Putamen (tissue), 1 donor: ENCODE measurements at regions not wholly inside any gene's neighbourhood (a gene's known extent, or its start where the extent isn't known, plus 50 kb on each side); places are given as distances from the start of the nearest gene placed in this dataset.
"Not testable (repeated sequence)": the region's sequence is repeated elsewhere in the genome, so short reads cannot be mapped to it uniquely, and the experiment has no call there.

Experiments
- DNase-seq: peaks from one replicate; pipeline ENCODE4 v3.0.0-alpha.2; 2016; ENCODE audit warnings: low spot score

- DNase-seq, result no peak
Observed at GRCh38 chr5:152178350-152178699, 226.8 kb downstream of the NMUR2 start.

DNA sequence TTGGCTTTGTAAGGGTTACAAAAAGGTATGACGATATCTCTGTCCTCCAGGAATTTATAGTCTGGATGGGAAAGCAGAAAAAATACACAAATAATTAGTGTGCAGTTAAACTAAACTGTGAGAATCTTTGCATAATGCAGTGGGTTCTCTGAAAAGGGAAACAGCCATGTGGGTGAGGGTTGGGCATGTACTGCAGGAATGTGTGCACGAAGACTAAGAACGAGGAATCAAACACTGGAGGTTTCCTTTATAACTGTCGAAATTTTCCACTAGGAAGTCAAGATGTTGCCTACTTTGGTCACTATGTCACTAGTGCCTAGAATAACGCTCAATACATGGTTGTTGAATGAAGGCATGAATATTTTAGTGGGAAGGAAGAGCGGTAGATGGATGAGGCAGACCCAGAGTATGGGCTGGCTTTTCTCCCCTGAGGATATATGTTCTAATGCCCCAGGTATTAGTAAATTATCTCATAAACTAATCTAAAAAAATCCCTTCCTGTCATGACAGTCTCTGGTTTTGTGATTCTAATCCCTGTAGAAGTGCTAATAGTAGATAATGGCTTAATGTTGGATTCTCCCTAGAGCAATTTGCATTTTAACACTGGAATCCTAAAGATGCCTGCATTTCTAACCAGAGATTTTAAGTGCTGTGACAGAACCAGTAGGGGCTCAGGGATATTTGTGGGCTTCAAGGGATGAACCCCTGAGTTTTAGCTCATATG is 227.3 kb downstream of the NMUR2 start:
- DNase-seq, result no peak

DNA sequence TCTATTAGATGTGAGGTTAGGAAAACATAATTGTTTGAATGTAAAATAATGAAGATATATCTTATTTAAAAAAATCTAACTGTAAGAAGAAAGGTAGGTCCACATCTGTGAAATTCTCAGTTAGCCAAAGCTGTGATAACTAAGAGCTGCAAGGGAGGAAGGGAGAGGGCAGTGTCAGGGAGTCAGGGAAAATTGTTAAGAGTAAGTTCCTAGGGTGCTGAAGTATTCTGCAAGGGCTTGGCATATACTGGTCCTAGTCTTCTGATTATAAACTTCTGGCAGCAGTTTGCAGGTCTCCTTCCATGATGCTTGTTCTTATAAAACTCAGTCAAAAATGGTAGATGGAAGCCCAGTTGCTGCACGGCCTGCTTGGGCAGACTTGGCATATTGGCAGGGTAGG is 233.2 kb downstream of the NMUR2 start:
- no peak for DNase-seq

GRCh38 chr5:152170350-152170749 is 234.7 kb downstream of the NMUR2 start:
- no peak for DNase-seq

- DNase-seq, result no peak
Observed at GRCh38 chr5:152164860-152165259, 240.2 kb upstream of the GLRA1 start.

- not testable (repeated sequence) for DNase-seq
Observed at GRCh38 chr5:152159894-152160293, 235.2 kb upstream of the GLRA1 start.

GRCh38 chr5:152154452-152154851 is 229.8 kb upstream of the GLRA1 start:
- DNase-seq, result not testable (repeated sequence)

GRCh38 chr5:152151940-152152339 is 227.3 kb upstream of the GLRA1 start:
- no peak for DNase-seq

- DNase-seq, result no peak
Observed at GRCh38 chr5:152151113-152151512, 226.5 kb upstream of the GLRA1 start.

DNA sequence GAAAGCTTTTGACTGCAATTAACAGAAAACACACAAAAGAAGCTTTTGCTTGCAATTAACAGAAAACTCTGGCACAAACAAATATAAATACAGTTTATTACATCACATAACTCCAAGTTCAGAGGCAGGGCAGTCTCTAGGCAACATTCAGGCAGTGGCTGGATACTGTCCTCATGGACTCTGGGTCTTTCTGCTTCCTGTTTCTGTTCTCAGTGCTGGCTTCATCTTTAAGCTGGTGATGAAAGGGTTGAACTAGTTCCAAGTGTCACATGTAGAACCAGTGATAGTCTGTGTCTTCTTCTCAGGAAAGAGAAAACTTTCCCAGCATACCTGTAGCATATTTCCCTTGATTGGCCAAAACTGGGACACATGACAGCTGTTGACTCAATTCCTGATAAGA is 222.6 kb upstream of the GLRA1 start:
- DNase-seq, result no peak

- no peak for DNase-seq
Observed at GRCh38 chr5:152146566-152146965, 221.9 kb upstream of the GLRA1 start.

GRCh38 chr5:152144556-152144955 is 219.9 kb upstream of the GLRA1 start:
- DNase-seq, result no peak

DNA sequence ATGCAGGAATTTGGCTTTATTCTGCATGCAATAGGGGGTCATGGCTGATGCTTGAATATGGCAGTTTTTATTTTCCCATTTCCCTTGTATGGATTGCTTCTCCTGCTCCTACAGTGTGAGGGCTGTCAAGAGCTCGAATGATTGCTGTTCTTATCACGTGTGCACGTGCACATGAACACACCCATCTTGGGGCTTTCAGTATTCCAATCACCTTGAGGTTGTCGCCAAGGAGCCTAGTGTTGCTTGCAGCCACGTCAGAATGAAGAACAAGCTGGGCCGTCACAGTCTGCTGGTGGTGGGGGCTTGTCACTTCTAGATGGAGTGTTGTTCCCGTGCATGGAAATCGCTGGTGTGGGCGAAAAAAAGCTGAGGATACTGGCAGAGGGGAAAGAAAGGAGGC is 219.4 kb upstream of the GLRA1 start:
- no peak for DNase-seq

DNA sequence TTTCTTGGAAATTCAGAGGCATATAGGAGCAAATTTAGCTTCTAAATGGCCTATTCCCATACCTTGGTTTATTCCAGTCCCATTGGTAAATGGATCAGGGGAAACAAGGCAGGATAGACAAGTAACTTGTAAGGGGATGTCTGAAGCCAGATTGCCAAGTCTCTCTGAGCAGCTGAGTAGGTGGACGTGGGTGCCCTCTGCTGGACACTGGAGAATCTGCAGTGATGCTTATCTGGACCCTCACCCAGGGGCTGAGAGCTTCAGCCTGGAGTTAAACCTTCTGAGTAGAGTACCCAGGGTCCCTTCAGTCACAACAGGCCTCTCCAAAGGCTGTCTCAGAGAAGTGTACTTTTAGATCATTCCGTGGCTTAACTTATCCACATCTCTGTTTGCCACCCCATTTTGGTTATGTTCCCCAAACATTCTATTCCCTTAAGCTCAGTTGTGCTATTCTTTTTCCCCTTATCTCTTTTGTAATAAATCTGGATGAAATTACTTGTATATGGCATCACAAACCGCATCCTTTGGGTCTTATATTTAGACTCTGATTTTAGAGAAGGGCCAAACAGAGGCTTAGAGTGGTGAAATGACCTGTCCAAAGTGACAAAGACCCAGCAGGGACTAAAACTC is 218.3 kb upstream of the GLRA1 start:
- peak; percentile 39 for DNase-seq

- DNase-seq, result no peak
Observed at GRCh38 chr5:152140347-152140746, 215.7 kb upstream of the GLRA1 start.

DNA sequence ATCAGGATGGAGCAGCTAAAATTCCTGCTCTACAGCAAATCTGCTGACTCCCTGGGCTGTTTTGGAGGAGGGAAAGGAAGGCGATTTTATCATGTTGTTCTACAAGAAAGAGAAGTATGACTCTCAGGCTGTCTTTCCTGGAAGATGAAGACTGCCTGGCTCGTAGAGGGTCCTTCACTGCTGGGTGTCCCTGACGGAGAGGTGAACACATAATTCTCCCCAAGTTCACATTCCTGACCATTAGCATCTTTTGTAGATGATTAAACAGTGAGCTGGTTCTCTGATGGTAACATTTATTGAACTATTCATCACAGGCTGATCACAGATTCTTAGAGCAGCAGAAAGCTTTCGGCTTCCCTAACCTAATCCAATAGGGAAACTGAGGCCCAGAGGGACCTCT is 212.4 kb upstream of the GLRA1 start:
- DNase-seq, result no peak

DNA sequence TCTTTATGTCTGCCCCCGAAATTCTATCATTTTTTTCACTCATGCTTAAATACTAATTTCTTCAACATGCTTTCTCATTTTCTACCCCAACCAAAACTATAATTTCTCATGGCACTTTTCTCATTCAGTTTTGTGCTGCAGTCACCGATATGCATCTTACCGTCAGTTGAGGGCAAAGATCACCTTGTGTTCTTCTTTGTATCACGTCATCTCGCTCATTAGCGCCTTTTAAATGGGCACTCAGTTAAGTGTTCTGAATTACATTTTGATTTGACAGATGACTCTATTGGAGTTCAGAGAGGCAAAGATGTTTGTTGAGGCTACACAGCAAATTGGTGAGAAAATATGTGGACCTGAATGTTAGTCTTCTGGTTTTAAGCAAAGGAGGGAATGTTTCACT is 211.7 kb upstream of the GLRA1 start:
- no peak for DNase-seq

DNA sequence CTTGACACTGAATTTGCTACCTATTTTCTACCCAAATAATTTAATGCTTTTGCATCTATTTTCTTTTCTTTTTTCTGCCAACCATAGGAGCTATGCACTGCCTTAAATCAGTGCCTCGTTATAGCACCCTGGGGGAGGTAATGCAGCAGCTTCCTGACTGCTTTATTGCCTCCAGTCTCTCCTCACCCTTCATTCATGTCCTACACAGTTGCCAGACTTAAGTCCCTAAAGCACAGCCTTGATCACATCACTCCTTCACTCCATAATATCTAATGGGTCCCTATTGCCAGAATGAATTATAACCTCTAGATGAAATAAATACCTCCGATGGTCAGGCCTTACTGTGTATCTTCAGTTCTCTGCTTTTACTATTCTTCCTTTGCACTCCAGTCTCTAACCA is 211.2 kb upstream of the GLRA1 start:
- no peak for DNase-seq

- DNase-seq, result no peak
Observed at GRCh38 chr5:152125661-152126205, 201.1 kb upstream of the GLRA1 start.

GRCh38 chr5:152124409-152125041 is 199.9 kb upstream of the GLRA1 start:
- DNase-seq, result no peak

DNA sequence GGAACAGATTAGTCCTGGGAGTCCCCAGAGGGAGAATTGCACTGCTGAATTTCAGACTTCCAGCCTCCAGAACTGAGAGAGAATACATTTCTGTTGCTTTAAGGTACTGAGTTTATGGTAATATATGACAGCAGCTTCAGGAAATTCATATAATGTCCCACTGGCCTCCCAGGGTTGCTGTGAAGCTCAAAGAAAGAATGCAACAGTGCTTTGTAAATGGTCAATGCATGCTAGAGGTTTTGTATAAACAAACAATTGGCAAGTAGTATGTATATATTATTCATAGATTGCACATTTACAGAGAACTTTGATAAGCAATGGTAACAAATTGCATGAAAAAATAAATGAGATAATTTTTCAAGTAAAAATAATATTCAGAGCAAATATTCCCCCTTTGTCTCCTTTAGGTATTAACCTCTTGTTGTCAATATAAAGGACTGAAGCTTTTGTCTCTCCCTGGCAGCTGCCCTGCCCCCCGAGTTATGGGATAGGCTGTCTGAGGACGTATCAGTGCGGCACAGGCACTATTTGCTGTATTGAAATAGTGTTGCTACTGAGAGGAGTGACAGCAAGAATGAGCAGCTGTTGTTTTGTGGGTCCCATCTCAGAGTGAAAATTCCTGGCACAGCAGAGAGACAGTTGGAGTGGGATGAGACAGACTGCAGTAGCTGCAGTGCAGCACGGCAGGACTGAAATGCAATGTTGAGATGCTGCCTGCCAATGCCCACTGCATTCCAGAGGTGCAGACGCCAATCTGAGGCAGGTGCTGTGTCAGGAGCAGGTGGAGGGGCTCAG is 194.2 kb upstream of the GLRA1 start:
- DNase-seq, result no peak

DNA sequence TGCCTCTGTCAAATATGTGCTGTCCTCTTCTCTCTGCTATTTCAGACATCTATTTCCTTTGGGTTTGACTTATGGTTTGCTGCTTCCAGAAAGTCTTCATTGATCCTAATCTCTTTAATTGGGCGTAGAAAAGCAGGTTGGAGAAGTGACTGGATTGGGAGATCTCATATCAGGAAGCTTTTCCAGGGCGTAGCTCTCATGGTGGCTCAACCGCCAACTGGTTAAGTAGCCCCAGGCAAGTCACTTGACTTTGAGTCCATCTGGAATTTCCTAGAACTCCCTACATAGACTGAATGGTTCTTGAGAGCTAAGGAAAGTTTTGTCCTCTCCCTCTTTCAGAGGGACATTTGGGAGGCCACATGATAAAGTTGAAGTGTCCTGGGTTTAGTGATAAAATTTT is 192.3 kb upstream of the GLRA1 start:
- no peak for DNase-seq
